Kidney (tissue), 13 donors: ENCODE measurements at regions not wholly inside any gene's neighbourhood (a gene's known extent, or its start where the extent isn't known, plus 50 kb on each side); places are given as distances from the start of the nearest gene placed in this dataset.

Source experiments
- DNase-seq, 5 donors: peaks; one replicate each; pipeline ENCODE4 v3.0.0-alpha.2; 2013 to 2020
- FAIRE-seq: peaks from 2 replicates; lab custom pipeline; 2012; peaks lifted over from hg19 to GRCh38; lab: Jason Lieb, UNC
- H3K27ac ChIP-seq, 2 donors: one replicate each; pipeline ENCODE4 v1.7.0; 2013; ENCODE audit warnings: low read depth in 2 of 2, low read length in 2 of 2, inconsistent platforms in 1 of 2
- H3K27me3 ChIP-seq: one replicate; pipeline ENCODE4 v1.7.1; 2013; ENCODE audit warnings: low read length, inconsistent platforms; ENCODE audit not compliant: control insufficient read depth, insufficient read depth
- H3K36me3 ChIP-seq, 3 donors: one replicate each; pipeline versions ENCODE4 v1.7.0 to v1.7.1; 2013; ENCODE audit warnings: low read length in 3 of 3, control low read depth in 1 of 3, inconsistent platforms in 1 of 3; ENCODE audit not compliant: insufficient read depth in 3 of 3, control insufficient read depth in 2 of 3
- H3K4me1 ChIP-seq, 3 donors: one replicate each; pipeline versions ENCODE4 v1.7.0 to v1.7.1; 2013; ENCODE audit warnings: low read length in 3 of 3, inconsistent platforms in 1 of 3, low read depth in 1 of 3; ENCODE audit not compliant: control insufficient read depth in 2 of 3, insufficient read depth in 2 of 3
- H3K4me3 ChIP-seq, 3 donors: one replicate each; pipeline versions ENCODE4 v1.7.0 to v1.8.1; 2013; ENCODE audit warnings: low read length in 3 of 3, control low read depth in 1 of 3, inconsistent platforms in 1 of 3
- H3K9ac ChIP-seq, 3 donors: one replicate each; pipeline versions ENCODE4 v1.7.0 to v1.7.1; 2013; ENCODE audit warnings: low read length in 3 of 3, control low read depth in 1 of 3, inconsistent platforms in 1 of 3
- H3K9me3 ChIP-seq, 3 donors: one replicate each; pipeline versions ENCODE4 v1.7.0 to v1.7.1; 2013; ENCODE audit warnings: low read length in 3 of 3, control low read depth in 1 of 3, inconsistent platforms in 1 of 3; ENCODE audit not compliant: control insufficient read depth in 2 of 3, insufficient read depth in 1 of 3
- intact Hi-C: fragments of 100-400 bp; cut with DNase I; formaldehyde crosslinking; loops from one replicate; pipeline ENCODE4 v1.11.1; 2022
- TF ChIP-seq, protein P1 (sequence below): IDR thresholded peaks from 3 replicates; pipeline ENCODE4 v1.5.1; 2012; ENCODE audit warnings: mild to moderate bottlenecking, moderate library complexity, borderline replicate concordance; ENCODE audit not compliant: insufficient read depth; ENCODE audit errors: extremely low read depth
- donor health status: control.
- donor health status: control.
- donor health status: control.
- donor health status: control.
- donor health status: control.
- donor health status: DM: yes; HTN: yes; CAD: no.
- donor health status: Normal renal cell carcinoma (clear cell type).

DNA sequence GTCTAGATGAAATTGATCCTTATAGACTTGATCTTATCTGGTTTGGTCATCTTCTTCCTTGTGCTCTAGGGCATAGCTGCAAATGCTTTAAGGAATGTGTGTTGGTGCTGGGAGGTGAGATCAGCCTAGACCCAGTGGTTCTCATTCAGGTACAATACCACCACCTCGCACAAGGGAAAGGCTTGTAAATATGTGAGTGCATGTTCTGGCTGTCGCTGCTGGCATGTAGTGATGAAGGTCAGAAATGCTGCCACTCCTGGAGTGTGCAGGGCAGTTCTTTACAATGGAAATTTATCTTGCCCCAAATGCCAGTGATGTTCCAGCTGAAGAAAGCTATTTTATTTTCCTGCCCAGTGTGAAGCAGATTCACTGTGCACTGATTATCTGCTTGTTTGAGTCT is 900.9 kb downstream of the QKI start:
- Histone ChIP-seq H3K9me3 (no peaks in the 10 kb centered on the region), H3K36me3 (no peaks in the 10 kb centered on the region), H3K27me3 (no peaks in the 10 kb centered on the region), H3K4me1 (no peaks in the 10 kb centered on the region), H3K27ac (no peak overlapping the region), H3K4me3 (no peak overlapping the region), H3K9ac (no peak overlapping the region)
- FAIRE-seq (no peak), DNase-seq (no peak)
- intact Hi-C loops, result no loop called here
- TF ChIP-seq, protein P1, sequence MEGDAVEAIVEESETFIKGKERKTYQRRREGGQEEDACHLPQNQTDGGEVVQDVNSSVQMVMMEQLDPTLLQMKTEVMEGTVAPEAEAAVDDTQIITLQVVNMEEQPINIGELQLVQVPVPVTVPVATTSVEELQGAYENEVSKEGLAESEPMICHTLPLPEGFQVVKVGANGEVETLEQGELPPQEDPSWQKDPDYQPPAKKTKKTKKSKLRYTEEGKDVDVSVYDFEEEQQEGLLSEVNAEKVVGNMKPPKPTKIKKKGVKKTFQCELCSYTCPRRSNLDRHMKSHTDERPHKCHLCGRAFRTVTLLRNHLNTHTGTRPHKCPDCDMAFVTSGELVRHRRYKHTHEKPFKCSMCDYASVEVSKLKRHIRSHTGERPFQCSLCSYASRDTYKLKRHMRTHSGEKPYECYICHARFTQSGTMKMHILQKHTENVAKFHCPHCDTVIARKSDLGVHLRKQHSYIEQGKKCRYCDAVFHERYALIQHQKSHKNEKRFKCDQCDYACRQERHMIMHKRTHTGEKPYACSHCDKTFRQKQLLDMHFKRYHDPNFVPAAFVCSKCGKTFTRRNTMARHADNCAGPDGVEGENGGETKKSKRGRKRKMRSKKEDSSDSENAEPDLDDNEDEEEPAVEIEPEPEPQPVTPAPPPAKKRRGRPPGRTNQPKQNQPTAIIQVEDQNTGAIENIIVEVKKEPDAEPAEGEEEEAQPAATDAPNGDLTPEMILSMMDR, result no peak

DNA sequence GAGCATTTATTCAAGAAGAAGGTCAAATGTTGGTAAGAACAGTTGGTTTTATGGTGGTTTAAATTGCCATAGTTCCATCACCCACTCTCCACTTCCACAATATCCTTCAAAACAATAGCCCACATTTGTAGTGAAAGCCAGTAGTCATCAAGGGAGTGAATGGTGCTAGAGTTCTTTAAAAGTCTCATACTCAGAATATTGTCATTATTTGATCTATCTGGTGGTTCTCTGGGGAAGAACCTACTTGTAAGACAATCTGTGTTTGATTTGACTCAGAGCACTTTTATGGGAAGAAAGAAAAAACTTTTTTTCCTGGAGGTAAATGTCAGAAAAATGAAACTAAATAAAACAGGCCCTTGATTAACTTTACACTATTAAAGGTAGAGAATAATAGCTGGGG is 893.8 kb downstream of the QKI start:
- Histone ChIP-seq H3K9ac (no peak overlapping the region), H3K27me3 (no peaks in the 10 kb centered on the region), H3K4me3 (no peak overlapping the region), H3K4me1 (no peaks in the 10 kb centered on the region), H3K27ac (no peak overlapping the region), H3K9me3 (peaks cover 0 to 5% (median 0%) of the 10 kb centered on the region in 3 donors), H3K36me3 (no peaks in the 10 kb centered on the region)
- intact Hi-C loops, result no loop called here
- TF ChIP-seq, protein P1, result no peak
- FAIRE-seq (no peak), DNase-seq (no peak)

DNA sequence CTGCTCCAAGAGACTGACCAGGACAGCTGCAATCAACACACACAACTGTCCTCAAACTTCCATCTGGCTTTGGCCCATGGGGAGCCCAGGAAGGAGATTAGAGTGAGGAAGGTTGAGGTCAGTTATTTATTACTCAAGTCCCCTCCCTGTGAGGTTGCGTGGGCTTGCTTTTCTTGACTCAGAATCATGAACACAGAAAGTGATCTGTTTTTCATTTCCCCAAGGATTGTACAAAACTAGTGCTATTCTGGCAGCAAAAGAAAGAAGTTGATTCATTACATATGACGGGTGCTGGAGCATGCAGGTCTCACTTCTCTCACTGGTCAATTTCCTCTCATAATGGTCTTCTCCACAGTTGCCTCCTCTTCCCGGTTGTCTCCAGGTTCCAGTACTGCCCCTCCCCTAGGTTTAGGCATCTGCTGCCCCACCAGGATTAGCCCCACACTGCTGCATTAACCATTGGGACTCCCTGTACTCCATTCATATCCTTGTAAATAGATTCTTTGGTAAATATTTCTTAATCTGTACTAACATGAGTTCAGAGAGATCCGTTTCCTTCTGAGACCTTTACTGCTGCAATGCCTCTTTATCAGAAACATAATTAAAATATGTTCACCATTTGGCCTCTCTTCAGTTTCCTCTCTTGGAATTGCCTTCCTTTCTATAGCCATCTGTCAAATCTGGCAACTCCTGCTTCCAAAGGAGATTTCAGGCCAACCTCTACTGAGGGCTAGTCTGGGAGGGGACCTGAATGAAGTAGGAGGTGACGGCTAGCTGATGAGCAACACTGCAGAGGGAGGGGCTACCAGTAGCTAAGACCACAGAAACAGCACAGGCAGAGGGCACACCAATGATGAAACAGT is 888.8 kb downstream of the QKI start:
- no peak overlapping the region for H3K9ac ChIP-seq
- H3K9me3 ChIP-seq, result no peaks in the 10 kb centered on the region
- H3K36me3 ChIP-seq, result no peaks in the 10 kb centered on the region
- intact Hi-C loops, result no loop called here
- DNase-seq (peak in 2 of 5 donors; percentile 8 to 60), FAIRE-seq (no peak)
- no peaks in the 10 kb centered on the region for H3K27me3 ChIP-seq
- no peak overlapping the region for H3K27ac ChIP-seq
- H3K4me3 ChIP-seq, result no peak overlapping the region
- H3K4me1 ChIP-seq, result no peaks in the 10 kb centered on the region
- TF ChIP-seq, protein P1, result no peak

DNA sequence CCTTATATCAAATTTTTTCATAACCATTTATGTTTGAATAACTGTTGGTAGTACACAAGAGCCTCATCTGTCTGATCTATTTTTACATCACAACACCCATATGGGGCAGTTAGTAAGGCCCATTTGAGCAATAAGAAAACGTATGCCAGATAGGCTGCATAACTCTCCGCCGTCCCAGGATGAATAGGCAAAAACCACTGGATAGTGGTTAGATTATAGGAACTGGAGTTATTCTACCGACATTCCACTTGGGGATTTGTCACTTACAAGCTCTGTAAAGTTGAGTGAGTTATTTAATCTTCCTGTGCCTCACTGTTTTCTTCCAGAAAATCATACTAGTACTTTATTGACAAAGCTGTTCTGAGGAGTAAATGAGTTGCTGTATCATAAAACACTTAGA is 881.9 kb downstream of the QKI start:
- Histone ChIP-seq H3K9ac (no peak overlapping the region), H3K4me3 (no peak overlapping the region), H3K4me1 (no peaks in the 10 kb centered on the region), H3K9me3 (peaks cover 0 to 4% (median under 1%) of the 10 kb centered on the region in 3 donors), H3K36me3 (no peaks in the 10 kb centered on the region), H3K27ac (no peak overlapping the region), H3K27me3 (no peaks in the 10 kb centered on the region)
- no peak for DNase-seq
- FAIRE-seq, result no peak
- TF ChIP-seq, protein P1, result no peak
- intact Hi-C loops, result no loop called here
